HG02610 (cell line): ENCODE measurements at regions not wholly inside any gene's neighbourhood (a gene's known extent, or its start where the extent isn't known, plus 50 kb on each side); places are given as distances from the start of the nearest gene placed in this dataset.

ENCODE experiments used
- ATAC-seq: cut with Tn5 transposase; IDR thresholded peaks from one replicate; pipeline ENCODE4 v1.9.1; 2021; ENCODE audit warnings: mild to moderate bottlenecking, moderate library complexity; ENCODE audit not compliant: unreplicated experiment

GRCh38 chr5:3943859-3944258 is 348.2 kb downstream of the IRX1 start:
- ATAC-seq: no peak

GRCh38 chr5:3944930-3945329 is 349.3 kb downstream of the IRX1 start:
- no peak for ATAC-seq

GRCh38 chr5:3948838-3949237 is 353.2 kb downstream of the IRX1 start:
- ATAC-seq: no peak

- ATAC-seq: no peak
Observed at GRCh38 chr5:3954199-3954598, 358.6 kb downstream of the IRX1 start.

- ATAC-seq: no peak
Observed at GRCh38 chr5:3954633-3955032, 359.0 kb downstream of the IRX1 start.

- ATAC-seq: no peak
Observed at GRCh38 chr5:3957658-3958057, 362.0 kb downstream of the IRX1 start.

GRCh38 chr5:3958389-3958788 is 362.8 kb downstream of the IRX1 start:
- ATAC-seq: no peak

- ATAC-seq: no peak
Observed at GRCh38 chr5:3962113-3962512, 366.5 kb downstream of the IRX1 start.

- no peak for ATAC-seq
Observed at GRCh38 chr5:3963652-3964051, 368.0 kb downstream of the IRX1 start.

GRCh38 chr5:3980156-3980555 is 384.5 kb downstream of the IRX1 start:
- no peak for ATAC-seq

- ATAC-seq: no peak
Observed at GRCh38 chr5:3987867-3988266, 392.2 kb downstream of the IRX1 start.

- no peak for ATAC-seq
Observed at GRCh38 chr5:3993856-3994473, 398.3 kb downstream of the IRX1 start.

- ATAC-seq: no peak
Observed at GRCh38 chr5:3994628-3995027, 399.0 kb downstream of the IRX1 start.

GRCh38 chr5:3995954-3996619 is 400.5 kb downstream of the IRX1 start:
- ATAC-seq: no peak

- no peak for ATAC-seq
Observed at GRCh38 chr5:3996707-3997336, 401.2 kb downstream of the IRX1 start.

- ATAC-seq: no peak
Observed at GRCh38 chr5:3997670-3998069, 402.0 kb downstream of the IRX1 start.

GRCh38 chr5:3999929-4000328 is 404.3 kb downstream of the IRX1 start:
- ATAC-seq: no peak

- ATAC-seq: no peak
Observed at GRCh38 chr5:4001004-4001403, 405.4 kb downstream of the IRX1 start.

- no peak for ATAC-seq
Observed at GRCh38 chr5:4001758-4002533, 406.3 kb downstream of the IRX1 start.

GRCh38 chr5:4005335-4005734 is 409.7 kb downstream of the IRX1 start:
- ATAC-seq: no peak

GRCh38 chr5:4007001-4007400 is 411.4 kb downstream of the IRX1 start:
- no peak for ATAC-seq

- ATAC-seq: no peak
Observed at GRCh38 chr5:4011943-4012342, 416.3 kb downstream of the IRX1 start.
